PFSK-1 (cell line): ENCODE measurements at regions not wholly inside any gene's neighbourhood (a gene's known extent, or its start where the extent isn't known, plus 50 kb on each side); places are given as distances from the start of the nearest gene placed in this dataset.

Source experiments
- FOXP2 ChIP-seq: optimal IDR thresholded peaks from 2 replicates; pipeline ENCODE3; 2011; ENCODE audit warnings: borderline replicate concordance, control low read depth, inconsistent platforms; ENCODE audit not compliant: insufficient read depth; ENCODE audit errors: extremely low read length, extremely low read depth
- POLR2AphosphoS5 ChIP-seq: IDR thresholded peaks from 2 replicates; pipeline ENCODE4 v1.6.1; 2012; ENCODE audit warnings: low read depth, mild to moderate bottlenecking, control low read depth, low read length, moderate library complexity
- REST ChIP-seq, 2 experiments: IDR thresholded peaks; 2 replicates each; pipeline versions ENCODE4 v1.6.1 to v1.8.0; 2011 to 2012; ENCODE audit warnings: low read depth in 2 of 2, low read length in 2 of 2, control low read depth in 1 of 2, inconsistent platforms in 1 of 2, mild to moderate bottlenecking in 1 of 2, moderate library complexity in 1 of 2; ENCODE audit not compliant: insufficient read depth in 1 of 2
- SIN3A ChIP-seq: IDR thresholded peaks from 2 replicates; pipeline ENCODE4 v1.6.1; 2012; ENCODE audit warnings: mild to moderate bottlenecking, low read length, moderate library complexity, borderline replicate concordance; ENCODE audit not compliant: insufficient read depth
- TAF1 ChIP-seq: IDR thresholded peaks from 2 replicates; pipeline ENCODE4 v1.6.1; 2012; ENCODE audit warnings: low read length, control low read depth, borderline replicate concordance; ENCODE audit not compliant: insufficient read depth

- no peak for TF ChIP-seq SIN3A
- no peak for TF ChIP-seq TAF1
- TF ChIP-seq FOXP2 = no peak
- TF ChIP-seq REST (IDR thresholded peaks at IDR 0.05; ENCODE audit: insufficient read depth in 1 of 2, low read depth in 2 of 2, low read length in 2 of 2) = no peak
- no peak for TF ChIP-seq POLR2AphosphoS5
Observed at GRCh38 chr1:55814967-55815366, 599.8 kb upstream of the USP24 start.

GRCh38 chr1:55813618-55814017, 598.5 kb upstream of the USP24 start:
- TF ChIP-seq TAF1 = no peak
- TF ChIP-seq POLR2AphosphoS5 = no peak
- no peak for TF ChIP-seq REST (IDR thresholded peaks at IDR 0.05; ENCODE audit: insufficient read depth in 1 of 2, low read depth in 2 of 2, low read length in 2 of 2)
- no peak for TF ChIP-seq SIN3A
- TF ChIP-seq FOXP2 = no peak

- no peak for TF ChIP-seq REST (IDR thresholded peaks at IDR 0.05; ENCODE audit: insufficient read depth in 1 of 2, low read depth in 2 of 2, low read length in 2 of 2)
- no peak for TF ChIP-seq TAF1
- TF ChIP-seq SIN3A = no peak
Observed at GRCh38 chr1:55812281-55812680, 597.1 kb upstream of the USP24 start.

GRCh38 chr1:55808263-55808662, 593.1 kb upstream of the USP24 start:
- TF ChIP-seq REST (IDR thresholded peaks at IDR 0.05; ENCODE audit: insufficient read depth in 1 of 2, low read depth in 2 of 2, low read length in 2 of 2) = no peak
- no peak for TF ChIP-seq SIN3A
- TF ChIP-seq POLR2AphosphoS5 = no peak
- no peak for TF ChIP-seq TAF1
- no peak for TF ChIP-seq FOXP2

- TF ChIP-seq SIN3A (no peak), REST (IDR thresholded peaks at IDR 0.05; ENCODE audit: insufficient read depth in 1 of 2, low read depth in 2 of 2, low read length in 2 of 2) (no peak)
Observed at GRCh38 chr1:55803429-55803828, 588.3 kb upstream of the USP24 start.
